ENCODE measurements at regions not wholly inside any gene's neighbourhood (a gene's known extent, or its start where the extent isn't known, plus 50 kb on each side); places are given as distances from the start of the nearest gene placed in this dataset.
"Not testable (repeated sequence)": the region's sequence is repeated elsewhere in the genome, so short reads cannot be mapped to it uniquely, and the experiment has no call there.

DNA sequence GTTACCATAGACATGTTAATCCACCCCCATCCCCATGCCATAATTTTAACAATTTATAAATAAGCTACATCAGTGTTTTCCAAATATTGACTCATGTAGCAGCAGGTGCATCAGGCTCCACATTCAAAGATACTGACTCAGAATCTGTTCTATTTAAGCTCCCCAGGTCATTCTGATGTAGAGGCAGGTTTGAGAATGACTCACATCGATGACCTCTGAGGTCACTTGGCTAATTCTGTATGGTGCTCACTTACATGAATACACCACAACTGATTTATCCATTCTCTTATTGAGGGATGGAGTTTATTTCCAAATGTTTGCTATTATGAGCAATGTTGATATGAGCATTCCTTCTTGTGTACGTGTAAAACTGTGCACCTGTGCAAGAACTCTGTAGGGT is 1159.0 kb downstream of the TYW1 start:
- no peak for DNase-seq (ENCODE audit: low read depth in 2 of 2)

DNA sequence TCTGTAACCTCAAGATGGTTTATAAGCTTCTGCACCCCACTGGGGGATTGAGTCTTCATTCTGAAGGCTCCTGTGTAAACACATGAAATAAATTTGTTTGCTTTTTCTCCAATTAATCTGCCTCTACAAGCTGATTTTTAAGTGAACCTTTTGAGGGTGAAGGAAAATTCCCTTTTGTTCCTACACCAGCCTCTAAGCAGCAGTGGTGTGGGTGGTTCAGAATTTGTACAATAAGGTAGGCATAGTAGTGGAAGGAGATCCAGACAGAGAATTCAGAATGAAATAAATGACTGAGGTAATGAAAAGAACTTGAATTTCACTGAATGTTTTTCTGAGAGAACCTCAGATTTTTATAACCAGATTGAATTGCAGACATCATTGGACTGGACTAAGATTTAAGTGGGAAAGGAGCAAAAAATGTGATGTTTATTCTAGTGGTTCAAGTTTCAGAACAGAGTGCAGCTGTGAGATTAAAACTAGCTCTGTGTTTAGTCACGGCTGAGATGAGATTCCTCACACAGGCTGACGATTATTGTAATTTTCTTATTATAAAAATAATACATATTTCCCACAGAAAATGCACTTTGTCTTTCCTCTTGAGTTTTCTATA is 1162.2 kb downstream of the TYW1 start:
- DNase-seq (ENCODE audit: low read depth in 2 of 2) = no peak

DNA sequence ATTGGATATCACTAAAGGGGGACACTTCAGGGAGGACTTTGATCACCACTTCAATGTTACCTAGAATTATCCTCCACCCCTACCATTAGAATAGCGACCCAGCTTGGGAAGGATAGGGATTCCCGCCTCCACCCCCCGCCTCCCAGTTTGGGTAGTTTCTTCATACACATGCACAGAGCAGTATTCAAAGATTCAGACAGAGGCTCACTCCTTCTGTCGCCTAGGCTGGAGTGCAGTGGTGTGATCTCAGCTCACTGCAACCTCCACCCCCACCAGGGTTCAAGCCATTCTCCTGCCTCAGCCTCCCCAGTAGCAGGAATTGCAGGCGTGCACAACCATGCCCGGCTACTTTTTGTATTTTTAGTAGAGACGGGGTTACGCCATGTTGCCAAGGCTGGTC is 1166.1 kb downstream of the TYW1 start:
- no peak for DNase-seq (ENCODE audit: low read depth in 2 of 2)

GRCh38 chr7:68166525-68166924 is 1169.9 kb downstream of the TYW1 start:
- DNase-seq (ENCODE audit: low read depth in 2 of 2) = no peak

DNA sequence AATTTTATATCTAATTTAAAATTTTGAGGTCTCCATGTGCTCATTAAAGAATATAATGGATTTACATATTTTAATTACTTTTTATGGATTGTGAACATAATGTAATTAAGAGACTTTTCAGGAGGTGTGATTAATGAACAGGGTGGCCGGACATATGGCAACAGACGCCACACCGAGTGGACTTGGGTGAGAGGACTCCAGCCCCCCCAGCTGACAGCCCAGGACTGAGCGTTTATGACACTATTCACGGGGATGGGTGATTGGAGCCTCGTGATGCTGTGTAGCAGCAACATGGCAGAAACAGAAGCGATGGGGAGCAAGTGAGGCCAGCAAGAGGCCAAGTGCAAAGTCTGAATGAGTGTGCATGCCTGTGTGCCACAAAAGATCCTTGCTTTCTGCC is 1176.9 kb downstream of the TYW1 start:
- DNase-seq (ENCODE audit: low read depth in 2 of 2) = no peak

- peak; percentile 1 to 15 for DNase-seq (ENCODE audit: low read depth in 2 of 2)
Observed at GRCh38 chr7:68176974-68177373, 1180.3 kb downstream of the TYW1 start.

GRCh38 chr7:68180761-68181160 is 1184.1 kb downstream of the TYW1 start:
- no peak for DNase-seq (ENCODE audit: low read depth in 2 of 2)

- DNase-seq (ENCODE audit: low read depth in 2 of 2) = no peak
Observed at GRCh38 chr7:68183176-68183575, 1186.5 kb downstream of the TYW1 start.

- no peak for DNase-seq (ENCODE audit: low read depth in 2 of 2)
Observed at GRCh38 chr7:68185631-68186456, 1189.2 kb downstream of the TYW1 start.

DNA sequence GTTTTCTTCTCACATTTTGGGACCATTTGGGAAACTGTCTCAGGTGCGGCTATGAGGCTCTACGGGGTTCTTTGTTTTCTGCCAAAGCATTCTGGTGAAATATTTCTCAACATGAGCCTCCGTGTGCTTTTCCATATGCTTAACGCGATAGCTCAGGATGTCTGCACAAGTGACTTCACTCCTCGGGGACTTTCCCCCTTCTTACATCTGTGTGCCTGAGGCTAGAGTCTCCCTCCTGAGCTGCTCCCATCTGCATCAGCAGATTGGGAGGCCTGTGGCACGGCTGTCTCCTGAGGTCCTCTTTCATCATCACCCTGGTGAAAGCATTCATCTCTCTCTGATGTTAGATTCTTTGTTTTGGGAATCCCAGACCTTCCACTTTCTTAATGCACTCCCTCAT is 1190.9 kb downstream of the TYW1 start:
- no peak for DNase-seq (ENCODE audit: low read depth in 2 of 2)

DNA sequence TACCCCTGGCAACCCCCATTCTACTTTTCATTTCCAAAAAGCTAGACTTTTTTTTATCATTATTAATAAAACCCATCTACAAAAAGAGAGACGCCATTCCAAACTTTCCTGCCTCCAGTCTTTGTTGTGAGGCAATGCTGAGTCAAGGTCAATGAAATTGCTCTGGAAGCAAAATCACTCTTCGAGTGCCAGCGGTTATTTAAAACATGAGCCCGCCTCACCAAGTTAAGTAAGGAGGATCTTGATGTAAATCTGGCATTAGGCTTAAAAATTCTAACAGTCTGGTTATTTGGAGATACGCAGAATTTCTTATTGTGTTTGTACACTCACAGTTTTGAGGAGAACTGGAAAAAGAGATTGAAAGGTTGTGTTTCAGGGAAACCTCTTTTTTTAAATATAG is 1196.3 kb downstream of the TYW1 start:
- DNase-seq (ENCODE audit: low read depth in 2 of 2) = no peak

GRCh38 chr7:68195642-68196041 is 1199.0 kb downstream of the TYW1 start:
- DNase-seq (ENCODE audit: low read depth in 2 of 2) = not testable (repeated sequence)

- DNase-seq (ENCODE audit: low read depth in 2 of 2) = no peak
Observed at GRCh38 chr7:68200051-68200670, 1203.5 kb downstream of the TYW1 start.

DNA sequence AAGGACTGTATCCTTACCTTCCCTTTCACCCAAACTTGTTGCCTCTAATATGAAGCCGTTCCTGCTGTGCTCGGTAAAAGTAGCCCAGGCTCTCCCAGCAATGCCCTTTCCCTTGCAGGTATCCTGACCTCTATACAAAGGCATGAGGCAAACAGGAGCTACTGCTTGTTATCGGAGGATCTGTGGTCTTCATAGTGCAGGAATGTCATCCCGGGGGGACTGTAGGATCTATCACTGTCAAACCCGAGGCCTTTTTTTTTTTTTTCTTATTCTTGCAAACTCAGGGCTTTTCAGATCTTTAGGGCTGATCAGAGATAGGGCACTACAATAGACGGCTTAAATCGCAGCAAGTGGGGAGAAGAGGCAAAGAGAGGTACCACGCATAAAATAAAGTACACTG is 1206.6 kb downstream of the TYW1 start:
- DNase-seq (ENCODE audit: low read depth in 2 of 2) = no peak

DNA sequence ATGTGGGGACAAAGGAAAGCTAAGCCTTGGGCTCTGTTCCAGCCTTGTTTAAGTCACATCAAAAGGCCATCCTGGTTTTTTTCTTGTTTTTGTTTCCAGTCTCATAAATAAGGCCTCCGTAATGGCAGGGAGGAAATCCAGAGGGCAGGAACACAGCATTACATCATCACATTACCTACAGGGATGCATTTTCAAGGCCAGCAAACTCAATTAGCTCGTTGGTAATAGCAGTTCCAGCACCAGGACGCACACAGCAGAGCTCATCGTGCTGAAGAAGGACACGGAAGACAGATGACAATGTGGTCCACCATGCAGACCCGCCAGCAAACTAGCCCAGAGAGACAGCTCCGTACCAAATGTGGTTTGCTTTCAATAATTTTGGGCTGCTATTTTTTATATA is 1209.2 kb downstream of the TYW1 start:
- DNase-seq (ENCODE audit: low read depth in 2 of 2) = no peak

DNA sequence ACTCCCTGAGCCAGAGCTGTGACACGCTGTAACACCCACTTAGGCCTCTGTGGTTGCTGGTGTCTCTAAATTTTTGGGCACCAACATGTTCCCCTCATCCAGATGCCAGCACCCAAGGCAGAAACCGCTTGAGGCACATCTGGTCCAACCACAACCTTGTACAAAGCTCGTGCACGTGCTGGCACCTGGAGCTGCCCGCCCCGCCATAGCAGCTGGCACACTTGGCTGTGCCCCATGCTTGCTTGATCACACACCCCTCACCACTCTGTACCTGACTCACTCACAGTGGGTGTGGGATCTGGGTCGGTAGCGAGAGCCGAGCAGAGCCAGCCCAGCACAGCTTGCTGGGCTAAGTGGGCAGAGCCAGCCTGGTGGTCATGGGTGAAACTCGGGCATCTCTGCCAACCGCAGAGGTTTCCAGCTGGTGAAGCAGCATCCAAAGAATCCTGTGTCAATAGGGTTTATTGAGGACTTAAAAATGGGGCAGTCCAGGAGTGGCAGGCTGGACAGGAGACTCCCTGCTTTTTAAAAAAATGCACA is 1210.4 kb downstream of the TYW1 start:
- DNase-seq (ENCODE audit: low read depth in 2 of 2) = no peak

DNA sequence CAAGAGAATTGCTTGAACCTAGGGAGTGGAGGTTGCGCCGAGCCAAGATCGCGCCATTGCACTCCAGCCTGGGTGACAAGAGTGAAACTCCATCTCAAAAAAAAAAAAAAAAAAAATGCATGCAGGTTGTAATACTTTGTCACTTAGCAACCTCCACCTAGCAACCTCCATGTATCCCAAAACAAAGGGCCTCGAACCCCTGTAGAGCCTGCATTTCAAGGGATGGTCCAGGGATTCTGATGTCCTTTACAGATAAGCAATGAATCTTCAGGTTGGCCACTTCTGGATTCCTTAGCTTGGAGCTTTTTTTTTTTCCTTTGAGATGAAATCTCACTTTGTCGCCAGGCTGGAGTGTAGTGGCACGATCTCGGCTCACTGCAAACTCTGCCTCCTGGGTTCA is 1211.0 kb downstream of the TYW1 start:
- no peak for DNase-seq (ENCODE audit: low read depth in 2 of 2)

- DNase-seq (ENCODE audit: low read depth in 2 of 2) = no peak
Observed at GRCh38 chr7:68209486-68209885, 1212.9 kb downstream of the TYW1 start.

- DNase-seq (ENCODE audit: low read depth in 2 of 2) = no peak
Observed at GRCh38 chr7:68213838-68214237, 1217.2 kb downstream of the TYW1 start.

GRCh38 chr7:68216051-68216450 is 1219.4 kb downstream of the TYW1 start:
- no peak for DNase-seq (ENCODE audit: low read depth in 2 of 2)

DNA sequence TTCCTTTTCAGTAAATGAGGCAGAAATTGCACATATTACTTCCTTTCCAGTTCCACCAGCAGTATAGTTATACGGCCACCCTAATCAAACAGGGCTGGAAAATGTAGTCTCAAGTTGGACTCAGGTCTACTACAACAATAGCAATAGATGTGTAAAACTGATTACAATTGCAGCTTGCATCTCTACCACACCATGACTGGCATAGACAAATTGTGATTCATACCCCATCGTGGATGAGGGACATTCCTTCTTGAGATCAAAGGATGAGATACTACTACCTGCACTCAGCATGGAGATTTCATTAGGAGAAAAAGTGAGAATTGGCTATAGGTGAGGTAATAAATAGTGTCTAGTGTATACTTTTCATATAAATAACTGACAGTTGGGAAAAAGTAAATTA is 1220.8 kb downstream of the TYW1 start:
- no peak for DNase-seq (ENCODE audit: low read depth in 2 of 2)

- DNase-seq (ENCODE audit: low read depth in 2 of 2) = no peak
Observed at GRCh38 chr7:68218461-68218860, 1221.8 kb downstream of the TYW1 start.

GRCh38 chr7:68222311-68222710 is 1225.7 kb downstream of the TYW1 start:
- no peak for DNase-seq (ENCODE audit: low read depth in 2 of 2)
